ENCODE measurements at regions not wholly inside any gene's neighbourhood (a gene's known extent, or its start where the extent isn't known, plus 50 kb on each side); places are given as distances from the start of the nearest gene placed in this dataset.

DNA sequence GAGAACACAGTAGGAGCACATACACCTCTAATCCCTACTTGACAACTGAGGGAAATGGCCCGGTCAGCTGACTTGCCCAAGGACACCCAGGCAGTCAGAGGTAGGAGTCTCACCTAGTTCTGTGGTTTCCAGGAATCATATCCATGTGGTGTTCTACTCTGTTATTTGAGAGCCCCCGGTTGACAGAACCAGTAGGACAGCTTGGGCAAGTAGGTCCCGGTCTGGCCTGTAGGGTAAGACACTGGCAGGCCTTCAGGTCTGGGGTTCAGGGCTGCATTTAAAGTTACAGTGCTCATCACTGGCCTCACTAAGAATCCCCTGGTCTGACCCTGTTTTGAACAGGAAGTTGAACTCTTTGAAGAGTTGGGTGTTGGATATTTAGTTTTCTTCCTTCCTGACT lies 476.1 kb downstream of the SHQ1 start:
- DNase-seq (ENCODE audit: low spot score), result no peak

DNA sequence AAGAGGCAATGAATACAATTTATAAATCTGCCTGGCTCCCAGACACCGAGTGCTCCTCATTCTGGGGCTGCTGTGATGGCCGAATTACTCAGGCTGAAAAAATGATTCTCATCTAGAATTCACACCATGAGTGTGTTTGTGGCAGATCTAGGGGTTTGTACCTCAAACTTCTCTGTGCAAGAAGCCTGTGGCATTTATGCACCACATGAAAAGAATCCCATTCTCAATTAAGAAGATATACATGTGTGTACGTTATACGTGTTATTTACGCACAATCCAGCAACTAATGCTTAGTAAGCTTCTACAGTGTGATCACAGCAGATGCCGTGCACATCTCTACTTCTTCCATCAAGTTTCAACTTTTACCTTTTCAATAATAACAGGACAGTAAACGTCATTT lies 476.8 kb downstream of the SHQ1 start:
- no peak for DNase-seq (ENCODE audit: low spot score)

DNA sequence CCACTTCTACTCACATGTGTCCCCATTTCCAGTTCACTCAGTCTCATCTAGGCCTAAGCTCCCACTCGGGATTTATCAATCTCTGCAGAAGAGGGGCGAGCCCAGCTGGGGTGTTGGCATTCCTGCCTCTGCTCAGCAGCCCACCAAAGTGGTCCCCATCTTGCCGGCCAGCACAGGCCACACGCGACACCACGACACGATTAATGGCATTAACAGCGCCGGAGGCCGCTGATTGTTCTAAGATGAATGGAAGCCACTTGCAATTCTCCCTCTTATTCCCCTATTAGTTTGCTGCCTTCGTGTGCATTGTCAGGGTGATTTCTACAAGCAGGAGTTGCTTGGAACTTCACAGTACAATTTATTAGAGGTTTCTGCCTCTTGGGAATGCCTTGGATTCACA lies 477.3 kb downstream of the SHQ1 start:
- DNase-seq (ENCODE audit: low spot score), result no peak

DNA sequence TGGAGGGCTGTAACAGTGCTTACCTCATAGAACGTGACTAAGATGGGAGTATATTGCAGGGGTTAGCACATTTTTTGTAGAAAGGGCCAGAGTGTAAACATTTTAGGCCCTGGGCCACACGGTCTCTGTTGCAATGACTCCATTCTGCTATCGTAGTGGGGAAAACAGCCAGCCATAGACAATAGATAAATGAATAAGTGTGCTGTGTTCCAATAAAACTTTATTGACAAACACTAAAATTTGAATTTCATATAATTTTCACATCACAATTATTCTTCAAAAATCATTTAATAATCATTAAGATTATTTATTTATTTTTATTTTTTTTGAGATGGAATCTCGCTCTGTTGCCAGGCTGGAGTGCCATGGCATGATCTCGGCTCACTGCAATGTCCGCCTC lies 478.6 kb downstream of the SHQ1 start:
- no peak for DNase-seq (ENCODE audit: low spot score)

DNA sequence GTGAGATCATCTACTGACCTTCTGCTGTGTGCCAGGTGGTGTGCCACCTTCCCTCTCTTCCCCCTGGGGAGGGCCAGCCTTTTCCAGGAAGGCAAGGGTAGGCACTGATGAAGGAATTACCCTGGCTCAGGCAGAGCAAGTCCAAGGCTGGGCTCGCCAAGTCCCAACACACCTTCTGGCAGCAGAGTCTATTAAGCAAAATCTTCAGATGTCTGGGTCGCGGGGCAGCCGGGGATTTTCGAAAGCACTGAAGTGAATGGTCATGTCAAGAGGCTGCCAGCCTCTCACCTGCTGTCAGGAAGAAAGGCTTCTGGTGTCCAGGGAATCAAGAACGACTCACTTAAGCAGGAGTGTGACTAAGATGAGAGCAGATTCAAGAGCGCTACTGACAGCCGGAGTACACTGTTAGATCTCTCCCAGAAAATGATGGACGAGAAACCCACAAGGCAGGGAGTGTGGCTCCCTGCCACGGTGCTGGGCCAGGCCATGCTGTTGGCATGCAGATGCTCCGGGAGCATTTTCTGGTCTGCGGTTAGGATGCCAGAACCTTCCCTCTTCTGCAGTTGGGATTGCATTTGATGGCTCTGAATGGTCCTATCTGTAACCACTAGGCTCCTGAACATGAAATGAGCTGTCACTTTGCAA lies 479.8 kb downstream of the SHQ1 start:
- DNase-seq (ENCODE audit: low spot score), result no peak

DNA sequence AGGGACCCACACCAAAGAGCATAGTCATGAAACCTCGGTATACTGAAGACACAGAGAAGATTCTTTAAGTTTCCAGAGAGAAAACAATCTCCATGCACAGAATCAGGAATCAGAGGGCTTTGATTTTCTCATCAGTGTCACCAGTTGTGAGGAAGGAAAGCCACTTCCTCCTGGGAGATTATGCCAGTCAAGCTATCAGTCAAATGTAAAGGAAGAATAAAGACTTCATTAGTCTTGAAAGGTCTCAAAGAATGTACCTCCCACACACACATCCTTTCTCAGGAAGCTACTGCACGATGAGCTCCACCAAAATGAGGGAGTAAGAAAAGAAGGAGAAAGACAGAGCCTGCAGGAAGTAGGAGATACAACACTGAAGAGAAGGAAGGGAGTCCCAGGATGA lies 486.3 kb downstream of the SHQ1 start:
- DNase-seq (ENCODE audit: low spot score), result no peak

DNA sequence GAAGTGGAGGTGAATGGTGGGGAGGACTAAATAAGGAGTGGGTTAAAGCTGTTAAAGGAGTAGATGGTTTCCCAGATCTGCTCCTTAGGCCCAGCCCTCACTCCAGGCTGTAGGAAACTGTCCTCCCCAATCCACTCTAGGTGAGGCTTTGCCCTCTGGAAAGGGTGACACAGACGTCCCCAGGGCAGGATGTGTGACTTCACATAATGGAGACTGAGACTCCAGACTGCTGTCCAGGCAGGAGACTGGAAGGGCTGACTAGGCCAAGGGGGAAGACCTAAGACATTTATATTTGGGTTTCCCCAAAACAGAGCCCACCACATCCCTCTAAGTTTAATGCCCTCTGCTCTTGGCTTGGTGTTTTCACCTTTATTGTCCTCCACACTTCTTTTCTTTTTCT lies 488.5 kb downstream of the SHQ1 start:
- no peak for DNase-seq (ENCODE audit: low spot score)

DNA sequence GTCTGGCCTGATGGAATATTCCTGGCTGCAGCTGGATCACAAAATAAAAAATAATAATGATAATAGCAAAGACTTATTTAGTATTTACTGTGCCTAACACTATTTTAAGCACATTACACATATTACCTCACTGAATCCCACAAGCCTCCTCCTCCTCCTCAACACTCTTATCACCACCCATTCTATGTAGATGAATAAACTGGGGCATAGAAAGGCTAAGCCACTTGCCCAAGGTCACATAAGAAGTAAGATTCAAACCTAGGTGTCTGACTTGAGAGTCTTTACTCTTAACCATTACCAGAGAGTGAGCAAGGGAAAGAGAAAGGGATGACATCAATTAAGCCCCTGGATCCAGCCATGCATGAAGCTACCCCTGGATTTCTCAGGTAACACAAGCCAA lies 493.1 kb downstream of the SHQ1 start:
- no peak for DNase-seq (ENCODE audit: low spot score)

DNA sequence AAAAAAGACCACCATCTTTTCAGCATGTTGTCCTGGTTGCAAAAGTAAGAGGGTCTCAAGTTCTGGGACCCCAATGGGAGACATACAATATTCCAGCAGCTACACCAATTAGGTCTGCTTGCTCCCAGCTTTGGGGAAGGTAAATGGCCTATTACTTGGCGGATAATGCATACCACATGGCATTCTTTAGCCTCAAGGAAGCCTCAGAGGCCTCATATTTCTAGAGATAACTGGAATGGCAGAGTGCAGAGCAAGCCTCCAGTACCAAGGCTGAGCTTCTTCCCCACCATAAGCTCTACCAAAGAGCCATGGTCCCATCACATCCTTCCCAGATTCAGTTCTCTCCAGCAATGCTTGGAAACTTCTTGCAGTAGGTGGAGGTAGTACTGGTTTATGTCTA lies 493.8 kb downstream of the SHQ1 start:
- DNase-seq (ENCODE audit: low spot score), result no peak

DNA sequence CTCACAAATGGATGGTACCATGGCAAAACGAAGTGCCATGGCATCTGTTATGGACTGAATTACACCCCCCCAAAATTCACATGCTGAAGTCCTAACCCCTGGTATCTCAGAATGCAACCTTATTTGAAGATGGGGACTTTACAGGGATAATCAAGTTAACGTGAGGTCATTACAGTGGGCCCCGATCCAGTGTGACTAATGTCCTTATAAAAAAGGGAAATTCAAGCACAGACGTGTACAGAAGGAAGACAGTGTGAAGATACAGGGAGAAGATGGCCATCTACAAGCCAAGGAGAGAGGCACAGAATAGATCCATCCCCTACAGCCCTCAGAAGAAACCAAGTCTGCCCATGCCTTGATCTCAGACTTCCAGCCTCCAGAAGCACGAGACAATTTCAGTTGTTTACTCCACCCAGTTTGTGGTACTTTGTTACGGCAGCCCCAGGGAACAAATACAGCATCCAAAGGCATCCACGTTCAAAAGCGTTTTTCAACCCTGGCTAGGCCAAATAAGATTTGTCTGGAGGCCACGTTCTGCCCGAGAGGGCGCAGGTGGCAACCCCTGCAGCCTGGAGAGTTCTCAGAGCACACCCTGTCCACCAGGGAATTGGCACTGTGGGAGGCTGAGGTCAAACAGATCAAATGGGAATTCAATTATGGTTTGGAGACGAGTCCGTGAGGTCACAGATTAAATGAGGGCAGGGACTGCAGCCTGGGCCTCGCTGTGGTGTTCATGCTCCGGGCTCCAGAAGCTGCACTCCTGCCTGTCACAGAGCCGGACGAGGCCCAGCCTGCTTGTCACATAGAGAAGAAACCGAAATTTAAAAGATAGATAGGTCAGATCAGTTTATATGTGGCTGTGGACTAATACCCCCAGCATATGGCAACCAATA lies 494.8 kb downstream of the SHQ1 start:
- DNase-seq (ENCODE audit: low spot score), result no peak

DNA sequence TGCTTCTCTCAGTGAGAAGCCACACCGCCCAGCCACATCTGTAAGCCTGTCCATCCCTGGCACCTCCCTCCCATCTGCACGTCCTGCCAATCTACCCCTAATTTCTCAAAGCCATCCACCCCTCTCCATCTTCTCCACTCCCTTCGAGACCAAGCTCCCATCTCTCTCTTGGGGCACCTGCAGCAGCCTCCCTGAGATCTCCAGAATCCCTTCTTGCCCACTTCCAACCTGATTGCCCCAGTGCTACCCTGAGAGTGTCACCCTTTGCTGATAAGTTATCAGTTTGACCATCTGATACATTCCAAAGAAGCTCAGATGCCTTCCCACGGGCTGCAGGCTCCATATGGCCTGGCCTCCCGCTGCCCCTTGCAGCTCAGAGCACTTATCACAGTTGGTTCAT lies 496.1 kb downstream of the SHQ1 start:
- DNase-seq (ENCODE audit: low spot score), result no peak

DNA sequence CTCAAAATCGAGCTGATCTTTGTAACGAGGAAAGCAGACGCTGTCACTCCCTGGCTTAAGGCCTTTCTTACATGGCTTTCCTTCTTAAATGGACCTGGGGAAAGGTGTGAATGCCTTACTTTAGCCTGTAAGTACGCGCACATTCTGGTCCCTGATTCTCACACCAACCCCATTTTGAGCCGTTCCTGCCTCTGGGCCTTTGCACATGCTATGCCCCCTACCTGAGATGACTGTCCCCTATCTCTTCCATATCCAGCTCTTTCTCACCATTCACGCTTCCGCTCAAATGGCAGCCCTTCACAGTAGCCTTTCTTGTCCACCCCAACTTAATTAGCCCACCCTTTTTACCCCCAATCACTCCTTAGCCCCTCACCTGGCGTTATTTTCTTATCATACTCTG lies 496.7 kb downstream of the SHQ1 start:
- DNase-seq (ENCODE audit: low spot score), result no peak

DNA sequence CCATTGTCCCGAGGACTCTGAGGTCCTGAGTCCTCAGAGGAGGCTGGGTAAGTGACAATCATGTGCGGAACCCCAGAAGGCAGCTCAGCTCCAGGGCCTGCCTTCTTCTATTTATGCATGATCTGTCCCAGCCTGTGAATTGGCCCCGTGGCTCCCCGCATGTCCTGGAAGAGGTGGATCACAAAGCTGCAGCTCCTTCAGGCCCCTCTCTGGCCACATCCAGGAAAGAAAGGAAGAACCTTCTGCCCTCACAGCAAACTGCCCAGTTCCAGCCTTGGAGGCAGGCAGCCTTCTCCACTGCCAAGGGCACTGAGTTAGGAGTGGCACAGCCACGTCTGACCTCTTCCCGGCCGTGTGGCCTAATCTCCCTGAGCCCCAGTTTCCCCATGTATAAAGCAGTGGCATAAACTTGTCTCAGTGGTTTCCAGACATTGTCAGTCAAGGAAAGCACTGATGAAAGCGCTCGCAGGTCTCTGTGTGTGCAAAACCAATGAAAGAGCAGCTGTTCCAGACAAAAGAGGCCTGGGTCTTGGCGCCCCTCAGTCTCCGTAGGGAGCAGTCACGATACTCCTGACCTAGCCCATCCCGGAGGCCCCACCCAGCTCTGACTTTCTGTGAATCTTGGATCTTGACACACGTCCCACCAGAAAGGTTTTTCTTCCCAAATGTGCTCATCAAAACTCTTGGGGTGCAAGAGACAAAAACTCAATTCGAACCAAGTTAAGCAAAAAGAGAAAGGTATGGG lies 497.3 kb downstream of the SHQ1 start:
- DNase-seq (ENCODE audit: low spot score), result no peak

DNA sequence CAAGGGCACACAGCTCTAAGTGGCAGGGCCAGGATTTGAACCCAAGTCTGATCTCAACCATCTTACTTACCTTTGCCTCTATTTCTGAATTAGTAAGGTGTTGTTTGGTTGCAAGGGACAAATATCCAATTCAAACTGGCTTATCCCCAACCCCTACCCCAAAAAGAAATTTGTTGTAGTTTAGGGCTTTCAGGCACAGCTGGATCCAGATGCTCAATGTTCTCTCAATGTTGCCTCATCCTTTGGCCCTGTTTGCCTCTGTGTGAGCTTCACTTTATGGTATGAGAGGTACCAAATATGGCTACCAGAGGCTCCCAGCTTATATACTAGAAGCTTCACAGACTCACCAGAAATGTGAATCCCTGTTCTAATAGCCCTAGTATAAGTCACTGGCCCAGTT lies 499.9 kb downstream of the SHQ1 start:
- DNase-seq (ENCODE audit: low spot score), result no peak

DNA sequence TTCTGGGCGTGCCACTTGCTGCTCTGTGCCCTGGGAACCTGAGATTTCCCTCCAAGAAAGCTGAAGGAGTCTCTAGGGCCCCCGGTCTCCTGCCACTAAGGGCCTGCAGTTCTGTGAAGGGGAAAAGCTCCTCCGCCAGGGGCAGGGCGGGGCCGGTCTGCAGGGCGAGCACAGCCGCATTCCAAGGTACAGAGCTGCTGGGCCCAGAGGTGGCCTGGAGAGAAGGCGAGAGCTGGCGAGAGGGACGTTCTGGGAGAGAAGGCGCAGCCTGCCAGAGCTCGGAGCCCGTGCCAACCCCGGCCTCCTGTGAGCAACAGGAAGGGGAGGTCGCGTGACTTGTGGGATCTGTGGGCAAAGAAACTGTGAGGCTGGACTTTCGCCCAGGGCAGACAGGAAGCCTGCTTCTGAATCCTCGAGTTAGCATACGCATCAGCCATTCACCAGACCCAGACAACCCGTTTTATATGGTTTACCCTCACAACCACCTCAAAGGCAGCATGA lies 500.4 kb downstream of the SHQ1 start:
- DNase-seq (ENCODE audit: low spot score), result peak; percentile 27

DNA sequence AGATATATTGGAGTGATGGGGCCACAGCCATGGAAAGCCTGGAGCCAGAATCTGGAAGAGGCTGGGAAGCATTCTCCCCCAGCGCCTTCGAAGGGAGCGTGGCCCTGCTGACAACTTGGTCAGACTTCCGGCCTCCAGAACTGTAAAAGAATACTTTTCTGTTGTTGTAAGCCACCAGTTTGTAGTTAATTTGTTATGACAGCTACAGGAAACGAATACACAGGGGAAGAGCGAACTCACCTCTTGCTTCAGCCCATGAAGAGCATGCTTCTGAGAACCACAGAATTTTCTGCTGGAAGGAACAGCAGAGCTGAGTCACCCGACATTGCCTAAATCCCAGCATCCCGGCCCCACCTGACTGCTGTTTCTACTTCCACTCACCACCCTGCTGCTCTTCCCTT lies 501.7 kb downstream of the SHQ1 start:
- no peak for DNase-seq (ENCODE audit: low spot score)

DNA sequence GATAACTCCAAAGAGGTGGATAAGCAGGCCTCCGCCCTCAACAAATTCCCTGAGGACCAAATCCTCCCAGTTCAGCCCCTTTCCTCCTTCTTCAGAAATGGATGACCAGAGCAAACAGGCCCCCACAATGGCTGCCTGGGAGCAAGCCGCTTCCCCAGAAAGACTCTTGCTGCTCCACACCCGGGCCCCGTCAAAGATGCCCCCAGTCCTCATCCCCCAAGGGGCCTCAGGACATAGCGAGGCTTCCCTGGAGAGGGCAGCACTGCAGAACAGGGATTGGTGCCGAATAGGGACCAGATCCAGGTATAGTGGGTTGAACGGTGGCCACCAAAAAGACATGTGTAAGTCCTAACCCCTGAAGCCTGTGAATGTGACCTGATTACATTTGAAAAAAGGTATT lies 502.3 kb downstream of the SHQ1 start:
- no peak for DNase-seq (ENCODE audit: low spot score)

DNA sequence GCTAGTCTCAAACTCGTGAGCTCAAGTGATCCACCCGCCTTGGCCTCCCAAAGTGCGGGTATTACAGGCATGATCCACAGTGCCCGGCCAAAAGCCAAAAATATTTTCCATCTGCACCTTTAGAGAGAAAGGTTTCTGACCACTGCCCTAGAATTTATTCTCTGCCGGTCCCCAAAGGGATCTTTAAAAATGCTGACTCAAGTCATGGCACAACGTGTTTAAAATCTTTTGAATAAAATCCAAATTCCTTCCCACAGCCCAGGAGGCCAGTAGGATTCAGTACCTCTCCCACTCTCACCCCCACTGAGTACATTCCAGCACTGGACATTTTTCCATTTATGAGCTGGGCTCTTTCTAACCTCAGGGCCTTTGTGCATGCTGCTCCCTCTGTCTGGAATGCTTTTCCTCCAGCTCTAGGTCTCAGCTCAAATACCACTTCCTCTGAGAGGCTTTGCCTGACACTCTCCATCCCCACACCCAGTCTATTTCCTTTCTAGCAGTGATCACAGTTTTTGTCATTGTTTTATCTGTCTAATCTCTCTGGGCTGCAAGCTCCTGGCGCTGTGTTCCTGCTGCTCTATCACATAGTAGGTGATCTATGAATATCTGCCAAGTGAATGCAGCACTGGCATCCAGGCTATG lies 502.9 kb downstream of the SHQ1 start:
- DNase-seq (ENCODE audit: low spot score), result no peak

DNA sequence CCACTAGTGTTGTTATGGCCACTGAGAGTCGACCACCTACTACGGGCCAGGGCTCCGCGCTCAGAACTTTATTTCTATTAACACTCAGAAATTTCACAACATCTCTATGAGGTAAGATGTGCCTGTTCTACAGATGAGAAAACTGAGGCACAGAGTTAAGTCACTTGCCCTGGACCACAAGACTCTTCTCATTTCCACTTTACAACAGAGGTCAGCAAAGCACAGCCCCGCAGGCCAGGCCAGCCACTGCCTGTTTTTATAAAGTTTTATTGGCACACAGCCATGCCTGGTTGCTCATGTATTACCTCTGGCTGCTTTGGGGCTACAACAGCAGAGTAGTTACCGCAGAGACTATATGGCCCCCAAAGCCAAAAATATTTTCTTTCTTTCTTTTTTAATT lies 503.6 kb downstream of the SHQ1 start:
- DNase-seq (ENCODE audit: low spot score), result peak; percentile 17

DNA sequence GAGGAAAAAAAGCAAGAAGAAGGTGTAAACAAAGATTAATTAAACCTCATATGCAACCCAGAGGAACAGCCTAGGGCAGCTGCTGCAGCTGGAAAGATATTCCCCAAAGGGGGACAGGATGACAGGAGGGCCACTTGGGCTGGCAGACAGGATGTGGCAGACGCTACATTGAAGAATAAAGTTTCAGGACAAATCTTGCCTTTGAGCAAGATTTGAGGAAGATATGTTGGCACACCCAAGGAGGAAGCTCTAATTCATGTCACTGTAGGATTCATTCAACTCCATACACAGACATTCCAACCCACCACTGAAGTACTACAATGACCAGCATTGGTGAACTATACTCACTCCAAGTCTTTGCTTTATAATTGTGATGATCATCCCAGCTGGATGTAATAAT lies 504.0 kb downstream of the SHQ1 start:
- no peak for DNase-seq (ENCODE audit: low spot score)

DNA sequence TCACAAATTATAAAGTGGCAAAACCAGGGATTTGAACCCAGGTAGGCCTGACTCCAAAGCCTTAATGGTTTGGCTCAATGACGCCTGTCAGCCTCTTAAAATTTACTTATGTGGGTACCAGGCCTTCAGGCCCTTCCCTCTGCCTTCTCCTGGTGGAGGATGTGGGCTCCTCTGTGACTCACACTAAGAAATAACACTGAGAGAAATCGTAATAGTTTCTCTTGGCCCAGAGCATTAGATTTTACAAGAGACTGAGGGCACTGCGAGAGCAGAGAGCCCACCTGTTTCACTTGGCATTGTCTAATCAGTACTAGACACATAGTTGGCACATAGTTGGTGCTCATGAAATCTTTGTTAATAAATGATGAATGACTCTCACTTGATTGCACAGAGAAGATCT lies 505.2 kb downstream of the SHQ1 start:
- no peak for DNase-seq (ENCODE audit: low spot score)

DNA sequence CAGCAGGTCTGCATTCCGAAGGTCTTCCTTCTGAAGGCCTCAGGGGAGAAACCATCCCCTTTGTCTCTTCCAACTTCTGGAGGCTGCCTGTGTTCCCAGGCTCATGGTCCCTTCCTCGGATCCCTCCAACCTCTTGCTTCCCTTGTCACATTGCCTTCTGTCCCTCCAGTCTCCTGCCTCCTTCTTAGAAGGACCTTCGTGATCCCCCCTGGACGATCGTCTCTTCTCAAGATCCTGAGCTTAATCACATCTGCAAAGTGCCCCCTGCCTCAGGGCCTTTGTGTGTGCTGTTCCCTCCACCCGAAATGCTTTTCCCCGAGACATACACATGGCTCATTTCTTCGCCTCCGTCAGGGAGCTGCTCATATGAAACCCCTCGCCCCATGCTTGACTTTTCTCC lies 505.8 kb downstream of the SHQ1 start:
- DNase-seq (ENCODE audit: low spot score), result no peak
